Progenitor cell of endocrine pancreas (in vitro differentiated cells): ENCODE measurements at regions not wholly inside any gene's neighbourhood (a gene's known extent, or its start where the extent isn't known, plus 50 kb on each side); places are given as distances from the start of the nearest gene placed in this dataset.
"Not testable (repeated sequence)": the region's sequence is repeated elsewhere in the genome, so short reads cannot be mapped to it uniquely, and the experiment has no call there.

Experiments used
- DNase-seq: peaks from one replicate; pipeline ENCODE4 v3.0.0; 2021; ENCODE audit warnings: low spot score; ENCODE audit not compliant: unreplicated experiment
- H3K27ac Mint-ChIP-seq: 2 replicates; pipeline ENCODE4 v1.8.0; 2021; ENCODE audit warnings: mild to moderate bottlenecking, moderate library complexity, mixed read lengths
- H3K27me3 Mint-ChIP-seq: 2 replicates; pipeline ENCODE4 v1.8.0; 2021; ENCODE audit warnings: mixed read lengths
- H3K36me3 Mint-ChIP-seq: 2 replicates; pipeline ENCODE4 v1.8.0; 2022; ENCODE audit warnings: mixed read lengths; ENCODE audit not compliant: insufficient read depth
- H3K4me1 Mint-ChIP-seq: 2 replicates; pipeline ENCODE4 v1.8.0; 2021; ENCODE audit warnings: low read depth, mixed read lengths
- H3K4me3 Mint-ChIP-seq: 2 replicates; pipeline ENCODE4 v1.8.0; 2021; ENCODE audit warnings: low read depth, mild to moderate bottlenecking, moderate library complexity, mixed read lengths
- H3K9me3 Mint-ChIP-seq: 2 replicates; pipeline ENCODE4 v1.8.0; 2021; ENCODE audit warnings: low read depth, mixed read lengths
- TF ChIP-seq, protein P1 (sequence below): fragments of 200-600 bp; sonication (generic); IDR thresholded peaks from one replicate; pipeline ENCODE4 v1.5.0; 2021; ENCODE audit warnings: antibody characterized with exemption, mild to moderate bottlenecking; ENCODE audit not compliant: unreplicated experiment

DNA sequence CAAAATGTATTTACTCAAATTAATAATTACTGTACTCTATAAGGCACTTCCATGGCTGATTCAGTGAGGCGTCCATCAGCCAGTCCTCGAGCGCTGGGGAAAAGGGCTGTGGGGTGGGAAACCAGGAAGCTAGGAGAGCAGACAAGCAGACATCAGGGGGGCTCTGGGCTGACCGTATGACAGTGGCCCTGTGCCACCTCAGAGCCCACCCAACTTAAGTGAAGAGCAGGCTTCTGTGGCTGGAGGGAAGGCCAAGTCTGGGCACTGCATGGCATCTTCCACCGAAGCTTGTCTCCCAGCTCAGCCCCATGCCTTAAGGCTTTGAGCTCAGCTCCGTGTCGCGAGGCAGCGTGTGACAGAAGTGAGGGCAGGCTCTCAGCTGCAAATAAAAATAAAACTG lies 464.5 kb upstream of the ZMIZ1 start:
- Mint-ChIP-seq H3K27ac (no peak overlapping the region), H3K9me3 (peaks cover 6% of the 10 kb centered on the region), H3K27me3 (peaks cover 11% of the 10 kb centered on the region), H3K4me1 (peaks cover 3% of the 10 kb centered on the region), H3K36me3 (no peaks in the 10 kb centered on the region), H3K4me3 (no peak overlapping the region)
- TF ChIP-seq, protein P1, sequence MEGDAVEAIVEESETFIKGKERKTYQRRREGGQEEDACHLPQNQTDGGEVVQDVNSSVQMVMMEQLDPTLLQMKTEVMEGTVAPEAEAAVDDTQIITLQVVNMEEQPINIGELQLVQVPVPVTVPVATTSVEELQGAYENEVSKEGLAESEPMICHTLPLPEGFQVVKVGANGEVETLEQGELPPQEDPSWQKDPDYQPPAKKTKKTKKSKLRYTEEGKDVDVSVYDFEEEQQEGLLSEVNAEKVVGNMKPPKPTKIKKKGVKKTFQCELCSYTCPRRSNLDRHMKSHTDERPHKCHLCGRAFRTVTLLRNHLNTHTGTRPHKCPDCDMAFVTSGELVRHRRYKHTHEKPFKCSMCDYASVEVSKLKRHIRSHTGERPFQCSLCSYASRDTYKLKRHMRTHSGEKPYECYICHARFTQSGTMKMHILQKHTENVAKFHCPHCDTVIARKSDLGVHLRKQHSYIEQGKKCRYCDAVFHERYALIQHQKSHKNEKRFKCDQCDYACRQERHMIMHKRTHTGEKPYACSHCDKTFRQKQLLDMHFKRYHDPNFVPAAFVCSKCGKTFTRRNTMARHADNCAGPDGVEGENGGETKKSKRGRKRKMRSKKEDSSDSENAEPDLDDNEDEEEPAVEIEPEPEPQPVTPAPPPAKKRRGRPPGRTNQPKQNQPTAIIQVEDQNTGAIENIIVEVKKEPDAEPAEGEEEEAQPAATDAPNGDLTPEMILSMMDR = no peak
- DNase-seq = no peak

DNA sequence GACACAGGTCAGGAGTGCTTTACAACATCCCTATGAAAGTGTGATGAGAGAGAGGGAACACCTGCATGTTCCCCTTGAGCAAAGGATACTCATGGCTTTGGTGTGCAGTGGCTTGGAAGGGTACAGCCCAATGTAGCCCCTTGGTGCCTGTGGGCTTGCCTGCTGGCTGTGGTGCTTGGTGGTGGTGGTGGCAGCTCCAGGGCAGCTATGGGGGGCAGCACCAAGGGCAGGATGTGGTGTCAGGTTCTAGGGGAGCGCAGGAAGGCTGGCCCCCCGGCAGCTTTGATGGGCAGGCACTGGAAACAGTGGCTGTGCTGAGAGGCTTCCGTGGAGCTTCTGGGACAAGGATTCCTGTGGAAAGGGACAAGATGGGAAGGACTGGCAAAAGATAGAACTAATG lies 464.0 kb upstream of the ZMIZ1 start:
- H3K9me3 Mint-ChIP-seq = peaks cover 6% of the 10 kb centered on the region
- H3K27ac Mint-ChIP-seq = no peak overlapping the region
- peaks cover 11% of the 10 kb centered on the region for H3K27me3 Mint-ChIP-seq
- H3K4me3 Mint-ChIP-seq = no peak overlapping the region
- H3K4me1 Mint-ChIP-seq = peaks cover 3% of the 10 kb centered on the region
- no peak for DNase-seq
- TF ChIP-seq, protein P1 = no peak
- H3K36me3 Mint-ChIP-seq = no peaks in the 10 kb centered on the region

DNA sequence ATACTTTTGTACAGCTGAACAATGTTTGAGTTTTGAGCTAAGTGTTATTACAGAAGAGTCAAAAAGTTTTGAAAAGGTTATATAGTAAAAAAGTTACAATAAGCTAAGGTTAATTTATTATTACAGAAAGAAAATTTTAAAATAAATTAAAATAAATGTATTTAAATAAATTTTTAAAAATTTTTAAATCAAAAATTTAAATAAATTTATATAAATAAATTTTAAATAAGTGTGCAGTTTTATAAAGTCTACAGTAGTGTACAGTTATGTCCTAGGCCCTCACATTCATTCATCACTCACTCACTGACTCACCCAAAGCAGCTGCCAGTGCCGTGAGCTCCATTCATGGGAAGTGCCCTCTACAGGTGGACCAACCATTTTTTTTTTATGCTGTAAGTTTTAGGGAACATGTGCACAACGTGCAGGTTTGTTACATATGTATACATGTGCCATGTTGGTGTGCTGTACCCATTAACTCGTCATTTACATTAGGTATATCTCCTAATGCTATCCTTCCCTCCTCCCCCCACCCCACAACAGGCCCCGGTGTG lies 462.9 kb upstream of the ZMIZ1 start:
- no peak overlapping the region for H3K4me3 Mint-ChIP-seq
- H3K4me1 Mint-ChIP-seq = peaks cover 1% of the 10 kb centered on the region
- H3K27ac Mint-ChIP-seq = no peak overlapping the region
- TF ChIP-seq, protein P1 = no peak
- DNase-seq = no peak
- H3K27me3 Mint-ChIP-seq = peaks cover 9% of the 10 kb centered on the region
- peaks cover 6% of the 10 kb centered on the region for H3K9me3 Mint-ChIP-seq
- H3K36me3 Mint-ChIP-seq = no peaks in the 10 kb centered on the region

DNA sequence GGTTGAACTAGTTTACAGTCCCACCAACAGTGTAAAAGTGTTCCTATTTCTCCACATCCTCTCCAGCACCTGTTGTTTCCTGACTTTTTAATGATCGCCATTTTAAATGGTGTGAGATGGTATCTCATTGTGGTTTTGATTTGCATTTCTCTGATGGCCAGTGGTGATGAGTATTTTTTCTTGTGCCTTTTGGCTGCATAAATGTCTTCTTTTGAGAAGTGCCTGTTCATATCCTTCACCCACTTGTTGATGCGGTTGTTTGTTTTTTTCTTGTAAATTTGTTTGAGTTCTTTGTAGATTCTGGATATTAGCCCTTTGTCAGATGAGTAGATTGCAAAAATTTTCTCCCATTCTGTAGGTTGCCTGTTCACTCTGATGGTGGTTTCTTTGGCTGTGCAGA lies 462.0 kb upstream of the ZMIZ1 start:
- DNase-seq, H3K27ac Mint-ChIP-seq, H3K4me3 Mint-ChIP-seq, H3K9me3 Mint-ChIP-seq, H3K36me3 Mint-ChIP-seq, H3K27me3 Mint-ChIP-seq, H3K4me1 Mint-ChIP-seq: not testable (repeated sequence)

DNA sequence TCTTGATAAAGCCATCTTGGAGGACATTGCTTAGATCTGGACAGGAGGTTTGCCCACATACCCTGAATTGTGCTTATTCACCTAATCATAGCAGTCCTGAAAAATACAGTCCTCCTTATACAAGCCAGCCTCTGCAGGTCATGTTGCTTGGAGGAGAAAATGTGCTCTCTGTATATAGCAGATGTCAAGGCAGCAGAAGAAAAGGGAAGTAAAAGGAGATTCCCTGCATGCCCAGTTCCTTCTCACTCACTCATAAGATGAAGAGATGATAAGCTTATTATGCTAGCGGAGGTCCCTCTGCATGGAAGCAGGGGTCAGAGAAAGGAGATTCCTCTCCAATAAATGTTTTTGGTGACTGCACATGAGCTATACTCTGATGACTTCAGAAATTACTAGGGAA lies 458.8 kb upstream of the ZMIZ1 start:
- H3K4me1 Mint-ChIP-seq = no peaks in the 10 kb centered on the region
- no peak overlapping the region for H3K27ac Mint-ChIP-seq
- peaks cover 6% of the 10 kb centered on the region for H3K9me3 Mint-ChIP-seq
- no peak overlapping the region for H3K4me3 Mint-ChIP-seq
- no peak for DNase-seq
- TF ChIP-seq, protein P1 = no peak
- H3K27me3 Mint-ChIP-seq = peaks cover 13% of the 10 kb centered on the region
- no peaks in the 10 kb centered on the region for H3K36me3 Mint-ChIP-seq

DNA sequence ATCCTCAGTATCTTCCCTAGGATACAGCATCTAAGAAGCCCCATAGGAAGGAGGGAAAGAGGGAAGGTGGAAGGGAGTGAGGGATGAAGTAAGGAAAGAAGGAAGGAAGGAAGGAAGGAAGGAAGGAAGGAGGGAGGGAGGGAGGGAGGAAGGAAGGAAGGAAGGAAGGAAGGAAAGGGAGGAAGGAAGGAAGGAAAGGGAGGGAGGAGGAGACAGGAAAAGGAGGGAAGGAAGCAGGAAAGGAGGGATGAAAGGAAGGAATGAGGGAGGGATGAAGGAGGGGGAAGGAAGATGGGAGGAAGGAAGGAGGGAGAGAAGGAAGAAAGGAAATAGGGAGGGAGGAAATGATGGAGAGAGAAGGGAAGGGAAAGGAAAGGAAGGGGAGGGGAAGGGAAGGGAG lies 455.6 kb upstream of the ZMIZ1 start:
- Mint-ChIP-seq H3K27me3 (peaks cover 25% of the 10 kb centered on the region), H3K9me3 (peaks cover 2% of the 10 kb centered on the region), H3K36me3 (no peaks in the 10 kb centered on the region), H3K27ac (no peak overlapping the region), H3K4me3 (no peak overlapping the region), H3K4me1 (no peaks in the 10 kb centered on the region)
- TF ChIP-seq, protein P1 = no peak
- no peak for DNase-seq
